ENCODE measurements at regions not wholly inside any gene's neighbourhood (a gene's known extent, or its start where the extent isn't known, plus 50 kb on each side); places are given as distances from the start of the nearest gene placed in this dataset.
"Not testable (repeated sequence)": the region's sequence is repeated elsewhere in the genome, so short reads cannot be mapped to it uniquely, and the experiment has no call there.

DNA sequence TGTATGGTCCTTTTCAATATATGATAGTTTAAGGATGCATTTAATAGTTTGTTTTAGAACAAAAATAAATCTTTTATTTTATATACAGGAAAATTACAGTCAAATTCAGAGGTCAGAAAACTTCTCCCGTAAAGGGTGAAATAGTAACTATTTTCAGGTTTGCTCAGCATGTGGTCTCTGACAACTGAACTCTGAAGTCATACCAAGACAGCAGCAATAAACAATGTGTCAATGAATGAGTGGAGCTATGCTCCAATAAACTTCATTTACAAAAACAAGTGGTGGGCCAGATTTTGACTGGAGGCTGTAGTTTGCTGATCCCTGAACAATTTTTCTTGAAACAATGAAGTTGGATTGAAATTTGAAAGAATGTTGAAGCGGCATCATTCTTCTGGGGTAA is 123.6 kb downstream of the ZNF248 start:
- Histone ChIP-seq H3K27me3 (no peaks in the 10 kb centered on the region), H3K9me3 (no peaks in the 10 kb centered on the region), H3K4me1 (no peaks in the 10 kb centered on the region), H3K27ac (no peak overlapping the region), H3K36me3 (no peaks in the 10 kb centered on the region), H3K4me3 (no peak overlapping the region)
- no peak for TF ChIP-seq POLR2A (IDR thresholded peaks at IDR 0.05)
- DNase-seq, result no peak

DNA sequence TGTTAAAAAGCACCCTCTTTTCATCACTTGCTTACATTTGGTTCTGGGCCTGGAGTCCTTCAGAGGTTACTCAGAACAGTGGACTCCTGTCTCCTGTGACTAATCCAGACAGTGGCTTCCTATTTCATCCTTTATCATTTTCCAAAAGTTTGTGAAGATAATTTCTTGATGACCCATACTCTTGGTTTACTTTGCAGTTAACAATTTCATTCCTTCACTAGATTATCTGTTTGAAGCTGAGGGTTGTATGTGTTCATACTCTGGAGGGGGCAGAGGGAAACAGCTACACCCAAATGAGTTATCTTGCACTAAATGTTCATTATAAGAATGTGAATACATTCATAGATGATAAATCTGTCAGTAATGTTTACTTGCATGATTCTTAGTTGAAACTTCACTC is 124.7 kb downstream of the ZNF248 start:
- no peaks in the 10 kb centered on the region for H3K4me1 ChIP-seq
- no peaks in the 10 kb centered on the region for H3K9me3 ChIP-seq
- TF ChIP-seq, protein P1, sequence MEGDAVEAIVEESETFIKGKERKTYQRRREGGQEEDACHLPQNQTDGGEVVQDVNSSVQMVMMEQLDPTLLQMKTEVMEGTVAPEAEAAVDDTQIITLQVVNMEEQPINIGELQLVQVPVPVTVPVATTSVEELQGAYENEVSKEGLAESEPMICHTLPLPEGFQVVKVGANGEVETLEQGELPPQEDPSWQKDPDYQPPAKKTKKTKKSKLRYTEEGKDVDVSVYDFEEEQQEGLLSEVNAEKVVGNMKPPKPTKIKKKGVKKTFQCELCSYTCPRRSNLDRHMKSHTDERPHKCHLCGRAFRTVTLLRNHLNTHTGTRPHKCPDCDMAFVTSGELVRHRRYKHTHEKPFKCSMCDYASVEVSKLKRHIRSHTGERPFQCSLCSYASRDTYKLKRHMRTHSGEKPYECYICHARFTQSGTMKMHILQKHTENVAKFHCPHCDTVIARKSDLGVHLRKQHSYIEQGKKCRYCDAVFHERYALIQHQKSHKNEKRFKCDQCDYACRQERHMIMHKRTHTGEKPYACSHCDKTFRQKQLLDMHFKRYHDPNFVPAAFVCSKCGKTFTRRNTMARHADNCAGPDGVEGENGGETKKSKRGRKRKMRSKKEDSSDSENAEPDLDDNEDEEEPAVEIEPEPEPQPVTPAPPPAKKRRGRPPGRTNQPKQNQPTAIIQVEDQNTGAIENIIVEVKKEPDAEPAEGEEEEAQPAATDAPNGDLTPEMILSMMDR (IDR thresholded peaks at IDR 0.05), result no peak
- TF ChIP-seq POLR2A (IDR thresholded peaks at IDR 0.05), result no peak
- DNase-seq, result no peak
- H3K27me3 ChIP-seq, result no peaks in the 10 kb centered on the region
- no peak overlapping the region for H3K27ac ChIP-seq
- H3K36me3 ChIP-seq, result no peaks in the 10 kb centered on the region
- no peak overlapping the region for H3K4me3 ChIP-seq

DNA sequence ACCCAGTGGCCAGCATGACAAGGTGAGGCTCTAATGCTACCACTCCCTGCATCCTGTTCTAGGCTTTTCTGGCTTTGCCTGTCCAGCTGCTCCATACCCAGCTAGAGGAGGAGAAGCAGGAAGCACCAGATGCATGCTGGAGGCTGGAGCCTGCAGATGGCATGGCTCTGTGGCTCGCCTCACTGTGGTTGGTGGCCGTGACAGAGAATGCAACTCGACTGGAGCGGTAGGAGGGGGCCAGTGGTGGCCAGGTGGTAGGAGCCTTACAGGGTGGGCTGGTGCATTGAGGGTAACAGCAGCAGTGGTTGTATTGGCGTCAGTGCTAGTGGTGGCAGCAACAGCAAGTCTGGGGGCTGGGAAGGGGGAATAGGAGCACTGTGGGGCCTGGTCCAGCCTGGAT is 128.6 kb downstream of the ZNF248 start:
- no peaks in the 10 kb centered on the region for H3K4me1 ChIP-seq
- H3K4me3 ChIP-seq, result no peak overlapping the region
- no peak for TF ChIP-seq POLR2A (IDR thresholded peaks at IDR 0.05)
- TF ChIP-seq, protein P1 (IDR thresholded peaks at IDR 0.05), result no peak
- H3K9me3 ChIP-seq, result no peaks in the 10 kb centered on the region
- no peaks in the 10 kb centered on the region for H3K36me3 ChIP-seq
- DNase-seq, result no peak
- H3K27ac ChIP-seq, result no peak overlapping the region
- no peaks in the 10 kb centered on the region for H3K27me3 ChIP-seq

DNA sequence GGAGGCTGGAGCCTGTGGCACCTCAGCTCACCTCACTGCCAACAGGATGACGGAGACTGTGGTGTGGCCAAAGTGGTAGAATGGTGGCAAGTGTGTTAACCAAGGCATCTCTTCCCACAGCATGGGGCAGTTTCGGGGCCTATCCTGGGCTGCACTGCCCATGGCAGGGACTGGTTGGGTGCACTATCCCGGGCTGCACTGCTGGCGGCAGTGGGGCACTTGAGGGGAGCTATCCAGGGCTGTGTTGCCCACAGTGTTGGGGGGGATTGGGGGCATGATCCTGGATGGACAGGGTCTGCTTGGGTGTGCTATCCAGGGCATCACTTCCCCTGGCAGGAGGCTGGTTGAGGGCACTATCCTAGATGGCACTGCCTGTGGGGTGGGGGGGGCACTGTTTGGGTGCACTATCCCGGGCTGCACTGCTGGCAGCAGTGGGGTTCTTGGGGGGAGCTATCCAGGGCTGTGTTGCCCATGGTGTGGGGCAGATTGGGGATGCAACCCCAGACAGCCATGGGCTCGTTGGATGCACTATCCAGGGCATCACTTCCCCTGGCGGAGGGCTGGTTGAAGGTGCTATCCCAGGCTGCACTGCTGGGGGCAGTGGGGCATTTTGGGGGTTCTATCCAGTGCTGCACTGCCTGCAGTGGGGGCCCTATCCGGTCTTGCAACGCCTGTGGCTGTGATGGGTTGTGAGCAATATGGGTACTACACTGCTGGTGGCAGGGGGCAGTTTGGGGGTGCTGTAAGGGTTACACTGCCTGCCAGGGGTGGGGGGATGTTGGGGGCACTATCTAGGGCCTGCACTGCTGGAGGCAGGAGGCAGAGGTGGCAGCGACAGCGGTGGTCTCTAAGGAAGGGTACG is 129.7 kb downstream of the ZNF248 start:
- TF ChIP-seq POLR2A (IDR thresholded peaks at IDR 0.05), result no peak
- TF ChIP-seq, protein P1 (IDR thresholded peaks at IDR 0.05), result no peak
- Histone ChIP-seq H3K27ac (no peak overlapping the region), H3K36me3 (no peaks in the 10 kb centered on the region), H3K9me3 (no peaks in the 10 kb centered on the region), H3K27me3 (no peaks in the 10 kb centered on the region), H3K4me3 (no peak overlapping the region), H3K4me1 (no peaks in the 10 kb centered on the region)
- no peak for DNase-seq

DNA sequence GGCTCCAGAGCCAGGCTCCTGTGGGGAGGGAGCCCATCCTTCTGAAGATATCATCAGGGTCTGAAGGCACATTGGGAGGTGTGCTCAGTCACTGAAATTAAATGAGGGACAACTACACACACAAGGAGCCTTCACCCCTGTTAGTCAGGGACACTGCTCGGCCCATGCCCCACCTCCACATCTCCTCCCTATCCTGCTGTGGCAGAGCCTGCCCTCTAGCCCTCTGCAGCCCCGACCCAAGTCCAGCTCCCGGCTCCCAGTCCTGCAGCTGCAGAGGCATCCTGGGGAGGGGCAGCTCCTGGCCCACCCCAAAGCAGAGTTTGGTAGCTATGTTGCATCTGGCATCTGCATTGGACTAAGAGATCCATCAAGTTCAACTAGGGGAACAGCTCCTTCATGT is 136.3 kb downstream of the ZNF248 start:
- no peak for DNase-seq
- no peaks in the 10 kb centered on the region for H3K27me3 ChIP-seq
- H3K4me3 ChIP-seq, result no peak overlapping the region

DNA sequence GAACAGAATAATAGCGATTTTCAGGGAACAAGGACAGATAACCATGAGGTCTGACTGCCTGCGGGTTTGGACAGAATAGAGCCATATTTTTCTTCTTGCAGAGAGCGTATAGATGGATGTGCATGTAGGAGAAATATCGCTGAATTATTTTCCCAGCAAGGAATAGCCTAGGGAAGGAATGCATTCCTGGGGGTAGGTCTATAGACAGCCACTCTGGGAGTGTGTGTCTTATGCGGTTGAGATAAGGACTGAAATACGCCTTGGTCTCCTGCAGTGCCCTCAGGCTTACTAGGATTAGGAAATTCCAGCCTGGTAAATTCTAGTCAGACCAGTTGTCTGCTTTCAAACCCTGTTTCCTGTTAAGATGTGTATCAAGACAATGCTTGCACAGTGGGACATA is 139.3 kb downstream of the ZNF248 start:
- not testable (repeated sequence) for DNase-seq, H3K27me3 ChIP-seq, H3K27ac ChIP-seq, H3K9me3 ChIP-seq, H3K4me1 ChIP-seq, H3K36me3 ChIP-seq, H3K4me3 ChIP-seq

More for the DNA sequence above, 136.3 kb downstream of the ZNF248 start:
- H3K36me3 ChIP-seq, result no peaks in the 10 kb centered on the region
- H3K9me3 ChIP-seq, result peaks cover 0 to 4% (median 0%) of the 10 kb centered on the region in 4 donors
- H3K27ac ChIP-seq, result no peak overlapping the region
- no peaks in the 10 kb centered on the region for H3K4me1 ChIP-seq
- TF ChIP-seq, protein P1 (IDR thresholded peaks at IDR 0.05), result no peak
- no peak for TF ChIP-seq POLR2A (IDR thresholded peaks at IDR 0.05)

All from Peyer's patch (tissue), 4 donors.